HG03521 (cell line): ENCODE measurements at regions not wholly inside any gene's neighbourhood (a gene's known extent, or its start where the extent isn't known, plus 50 kb on each side); places are given as distances from the start of the nearest gene placed in this dataset.
A peak's percentile ranks its signal among the peaks of the same experiment; 100 is the strongest.

ENCODE experiments used
- ATAC-seq: cut with Tn5 transposase; IDR thresholded peaks from one replicate; pipeline ENCODE4 v1.9.1; 2021; ENCODE audit warnings: mild to moderate bottlenecking, moderate library complexity; ENCODE audit not compliant: unreplicated experiment

DNA sequence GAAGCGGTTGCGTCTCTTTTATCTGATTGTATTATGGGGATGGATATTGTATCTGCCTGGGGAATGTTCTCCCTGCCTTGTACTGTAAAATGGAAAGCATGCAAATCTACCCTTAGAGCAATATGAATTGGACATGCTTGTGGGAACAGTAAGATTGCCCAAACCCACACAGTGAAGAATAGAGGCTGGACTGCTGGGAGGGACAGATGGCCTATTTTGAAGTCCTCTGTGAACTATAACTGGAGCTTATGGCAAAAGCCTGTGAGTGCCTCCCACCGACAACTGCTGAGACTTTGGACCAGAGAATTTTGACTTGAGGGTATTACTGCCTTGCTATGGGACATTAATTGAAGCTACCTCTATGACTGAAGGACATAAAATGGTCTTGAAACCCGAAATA lies 168.9 kb downstream of the ERCC6L2 start:
- ATAC-seq, result no peak

GRCh38 chr9:96040591-96041461 lies 165.3 kb downstream of the ERCC6L2 start:
- no peak for ATAC-seq

GRCh38 chr9:96038914-96039313 lies 163.4 kb downstream of the ERCC6L2 start:
- ATAC-seq, result no peak

GRCh38 chr9:96038271-96038670 lies 162.8 kb downstream of the ERCC6L2 start:
- no peak for ATAC-seq

DNA sequence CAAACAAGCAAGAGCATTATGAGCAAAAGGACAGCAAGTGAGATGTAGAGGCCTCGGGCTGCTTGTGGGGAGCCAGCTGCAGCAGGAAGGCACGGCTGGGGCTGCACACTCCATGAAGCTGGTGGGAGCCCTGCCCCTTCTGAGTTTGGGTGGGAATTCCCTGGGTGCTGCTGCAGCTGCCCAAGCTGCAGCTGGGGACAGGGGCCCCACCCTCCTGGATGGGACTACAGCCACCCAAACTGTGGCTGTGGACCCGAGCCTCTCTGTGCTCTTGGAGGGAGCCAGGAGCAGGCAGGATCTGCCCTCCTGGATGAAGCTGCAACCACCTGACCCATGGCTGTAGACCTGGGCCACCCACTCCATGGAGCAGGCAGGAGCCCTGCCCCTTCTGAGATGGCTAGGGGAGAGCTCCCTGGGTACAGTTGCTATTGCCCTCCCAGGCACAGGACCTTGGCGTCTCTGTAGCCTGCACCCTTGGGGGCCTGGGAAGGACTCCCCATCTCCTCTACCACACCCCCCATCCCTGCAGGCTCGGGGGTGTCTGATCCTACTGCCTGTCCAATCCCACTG lies 159.1 kb downstream of the ERCC6L2 start:
- no peak for ATAC-seq

DNA sequence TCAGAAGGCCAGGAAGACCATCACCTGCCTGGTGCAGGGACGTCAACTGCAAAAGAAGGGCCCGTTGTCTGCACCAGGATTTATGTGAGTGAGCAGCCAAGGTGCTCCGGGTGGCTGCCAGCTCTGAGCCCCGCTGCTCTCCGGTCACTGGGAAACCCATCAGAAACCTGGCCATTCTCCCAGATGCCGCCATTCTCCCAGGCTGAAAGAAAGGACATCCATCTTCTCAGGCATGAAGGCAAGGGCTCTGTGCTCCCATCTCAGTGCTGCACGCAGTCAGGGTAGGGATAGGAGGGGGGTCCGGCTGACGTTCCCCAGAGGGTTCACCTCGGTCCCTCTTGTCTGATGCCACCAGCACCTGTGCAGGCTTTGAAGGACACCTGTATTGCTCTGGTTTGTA lies 158.4 kb downstream of the ERCC6L2 start:
- no peak for ATAC-seq

DNA sequence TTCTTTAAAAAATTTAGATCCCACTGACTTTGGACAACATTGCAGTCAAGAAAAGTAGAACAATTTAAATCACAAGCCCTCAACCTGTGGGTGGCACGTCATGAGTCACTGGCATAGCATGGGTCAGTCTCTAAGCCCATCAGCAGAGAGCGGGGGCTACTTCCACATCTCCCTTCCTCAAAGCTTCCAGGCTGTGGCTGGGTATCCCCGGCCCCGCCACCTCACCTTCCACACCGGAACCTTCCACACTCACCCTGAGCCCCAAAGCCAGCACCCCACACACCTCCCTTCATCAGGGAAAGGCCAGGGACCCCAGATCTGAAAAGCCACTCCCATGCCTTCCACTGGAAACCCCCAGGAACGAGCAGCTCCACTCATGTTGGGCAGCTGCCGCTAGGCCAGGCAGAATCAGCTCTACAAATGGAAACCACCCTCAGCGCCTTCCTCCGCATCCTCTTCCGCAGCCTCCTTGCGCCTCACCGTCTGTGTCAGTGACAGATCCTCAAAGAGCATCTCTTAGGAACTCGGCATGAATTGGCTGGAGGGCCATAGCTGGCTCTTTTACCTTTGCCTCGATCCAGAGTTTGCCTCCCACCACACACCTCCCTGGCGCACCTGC lies 156.5 kb downstream of the ERCC6L2 start:
- no peak for ATAC-seq

DNA sequence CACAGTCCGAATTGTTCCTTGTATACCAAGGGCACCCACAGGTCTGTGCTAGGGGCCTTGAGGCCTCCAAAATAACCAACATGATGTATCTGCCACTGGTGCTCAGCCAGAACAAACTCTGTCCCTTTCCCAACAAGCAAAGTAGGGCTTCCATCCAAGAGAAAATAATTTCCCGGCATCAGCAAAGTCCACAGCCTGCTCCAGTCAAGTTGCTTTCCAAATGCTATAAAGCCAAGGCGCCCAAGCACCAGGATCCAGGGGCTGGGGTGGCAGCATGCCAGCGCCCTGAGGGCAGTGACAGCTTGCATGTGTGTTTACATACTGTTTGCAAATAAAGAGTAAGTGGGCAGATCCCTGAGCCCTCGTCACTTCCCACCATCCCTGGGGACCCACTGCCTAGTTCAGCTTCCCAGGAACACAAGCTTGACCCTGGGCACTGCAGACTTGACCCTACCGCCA lies 155.9 kb downstream of the ERCC6L2 start:
- ATAC-seq, result no peak

GRCh38 chr9:96029722-96030530 lies 154.4 kb downstream of the ERCC6L2 start:
- no peak for ATAC-seq

- no peak for ATAC-seq
Observed at GRCh38 chr9:96027251-96028131, 152.0 kb downstream of the ERCC6L2 start.

DNA sequence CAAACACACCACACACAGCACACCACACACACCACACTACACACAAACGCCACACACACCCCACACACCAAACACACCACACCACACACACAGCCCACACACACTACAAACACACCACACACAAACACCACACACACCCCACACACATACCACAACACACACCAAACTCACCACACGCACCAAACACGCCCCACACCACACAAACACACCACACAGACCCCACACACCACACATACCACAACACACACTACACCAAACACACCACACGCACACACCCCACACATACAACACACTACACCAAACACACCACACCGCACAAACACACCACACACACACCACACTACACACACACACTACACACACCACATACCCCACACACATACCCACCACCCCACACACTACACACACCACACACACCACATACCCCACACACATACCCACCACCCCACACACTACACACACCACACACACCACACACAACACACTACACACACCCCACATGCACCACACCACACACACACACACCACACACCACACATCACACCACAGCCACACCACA lies 151.2 kb downstream of the ERCC6L2 start:
- ATAC-seq, result no peak

DNA sequence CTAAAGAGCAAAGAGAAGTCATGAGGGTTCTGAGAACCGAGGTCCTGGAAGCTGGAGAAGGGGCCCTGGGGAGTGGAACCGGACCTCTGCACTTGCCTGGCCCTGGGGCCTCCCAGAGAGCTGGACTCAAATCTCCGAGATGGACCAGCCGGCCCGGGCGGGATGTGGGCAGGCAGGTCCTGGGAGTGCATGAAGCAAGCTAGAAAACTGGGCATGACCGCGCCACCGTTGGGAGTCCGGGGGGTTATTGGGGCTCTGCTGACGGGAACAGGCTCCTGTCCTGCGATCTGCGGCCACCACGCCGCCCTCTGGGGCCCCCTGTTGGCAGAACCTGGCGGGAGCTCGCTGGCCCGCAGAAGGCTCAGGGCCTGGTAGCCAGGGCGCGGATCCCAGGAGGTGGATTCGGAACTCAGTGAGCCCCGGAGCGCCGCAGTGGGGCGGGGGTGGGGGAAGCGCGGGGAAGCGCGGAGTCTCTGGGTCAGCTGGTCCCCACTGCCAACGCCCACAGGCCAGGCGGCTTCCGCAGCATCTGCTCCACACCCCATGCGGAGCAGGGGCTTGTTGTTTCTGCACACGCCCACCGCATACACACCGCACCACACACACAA lies 150.6 kb downstream of the ERCC6L2 start:
- no peak for ATAC-seq

DNA sequence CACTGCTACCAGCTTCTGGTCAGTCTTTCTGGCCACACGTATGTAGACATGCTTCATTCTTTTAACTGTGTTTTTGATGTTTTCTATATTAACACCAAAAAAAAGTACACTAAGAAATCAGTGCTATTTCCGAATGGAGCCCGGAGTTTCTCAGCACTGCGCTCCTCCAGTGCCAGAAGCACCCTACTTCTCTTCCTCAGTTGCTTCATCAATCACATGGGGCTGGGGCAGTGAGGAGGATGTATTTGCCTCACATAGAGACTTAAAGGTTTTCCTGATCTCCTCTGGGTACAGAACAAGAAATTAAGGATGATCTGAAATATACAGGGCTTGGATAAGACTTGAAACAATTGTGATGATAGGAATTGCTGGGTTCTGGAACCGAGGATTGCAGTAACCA lies 148.0 kb downstream of the ERCC6L2 start:
- no peak for ATAC-seq

DNA sequence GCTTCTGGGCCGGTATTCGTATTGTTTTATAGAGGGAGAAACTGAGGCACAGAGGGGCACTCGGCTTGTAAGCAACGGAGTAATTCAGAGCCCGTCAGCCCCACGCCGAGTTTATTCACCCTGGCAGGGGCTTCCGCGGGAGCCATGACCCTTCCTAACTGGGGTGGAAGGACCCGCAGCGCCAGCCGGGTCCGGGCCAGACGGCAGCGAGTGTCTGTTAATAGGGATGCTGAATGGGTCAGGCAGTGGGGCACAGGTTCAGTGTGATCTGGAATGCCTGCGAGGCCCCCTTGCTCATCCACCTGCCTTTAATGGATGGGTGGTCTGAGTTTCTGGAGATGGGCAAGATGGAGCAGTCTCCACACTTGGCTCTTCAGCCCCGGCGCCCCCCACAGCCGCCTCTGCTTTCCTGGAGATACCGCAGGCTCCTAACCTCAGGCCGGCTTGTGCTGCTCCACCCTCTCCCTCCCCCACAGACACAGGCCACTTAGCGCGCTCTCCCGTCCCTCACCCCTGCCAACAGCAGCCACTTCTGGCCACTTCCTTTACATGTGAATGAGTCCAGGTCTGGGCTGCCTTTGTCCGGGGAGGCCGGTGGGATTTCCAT lies 147.1 kb downstream of the ERCC6L2 start:
- no peak for ATAC-seq

GRCh38 chr9:96021551-96022444 lies 146.3 kb downstream of the ERCC6L2 start:
- ATAC-seq, result peak; percentile 27

DNA sequence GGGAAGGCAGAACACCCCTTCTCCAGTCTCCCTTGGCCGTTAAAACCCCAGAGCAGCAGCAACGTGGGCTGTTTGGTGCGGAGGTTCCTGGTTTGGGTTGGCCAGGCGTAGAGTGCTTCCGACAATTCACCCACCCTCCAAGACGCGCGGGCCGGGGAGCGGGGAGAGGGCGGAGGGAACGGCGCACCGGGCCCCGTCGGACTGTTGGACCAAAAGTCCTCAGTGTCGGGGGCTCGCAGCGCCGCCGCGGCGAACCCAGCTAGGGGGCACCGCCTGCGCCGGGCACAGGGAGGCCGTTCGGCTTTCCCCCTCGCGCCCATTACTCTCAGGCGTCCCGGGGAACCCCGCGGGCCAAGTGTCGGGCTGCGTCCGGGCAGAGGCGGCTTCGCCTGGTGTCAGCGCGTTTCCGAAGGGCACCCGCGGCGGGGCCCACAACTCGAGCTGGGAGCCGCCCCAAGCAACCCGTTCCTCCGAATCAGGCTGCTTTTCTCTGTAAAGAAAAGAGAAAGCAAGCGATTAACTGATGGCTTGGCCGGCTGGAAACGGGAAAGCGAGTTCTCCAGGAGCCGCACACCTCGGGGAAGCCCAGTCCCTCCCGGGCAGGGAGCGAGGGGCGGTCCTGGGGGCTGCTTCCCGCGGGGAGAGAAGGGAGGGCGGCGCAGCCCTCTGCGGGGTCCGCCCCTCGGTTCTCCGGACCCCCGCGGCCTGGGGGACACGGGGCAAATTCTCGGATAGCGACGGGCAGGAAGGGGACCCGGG lies 145.5 kb downstream of the ERCC6L2 start:
- ATAC-seq, result peak; percentile 43

DNA sequence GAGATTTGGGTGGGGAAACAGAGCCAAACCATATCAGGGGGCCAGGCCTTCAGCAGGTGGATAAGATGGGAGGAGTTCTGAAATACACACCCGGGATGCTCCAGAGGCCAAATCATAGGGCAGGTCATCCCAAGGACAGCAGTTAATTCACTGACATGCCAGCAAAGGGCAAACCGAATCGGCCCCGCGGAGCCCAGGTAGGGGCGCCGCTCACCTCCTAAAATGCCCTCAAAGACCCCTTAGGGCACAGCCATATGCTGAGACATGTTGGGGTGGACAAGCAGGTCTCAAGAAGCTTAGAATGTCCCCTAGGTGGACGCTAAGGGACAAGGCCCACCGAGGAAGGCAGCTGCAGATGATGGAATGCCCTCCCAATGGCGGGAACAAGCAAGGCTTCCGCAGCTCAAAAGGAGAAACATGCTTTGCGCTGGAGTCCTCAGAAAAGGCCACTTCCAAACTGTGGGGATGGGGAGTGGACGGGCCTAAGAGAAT lies 144.9 kb downstream of the ERCC6L2 start:
- ATAC-seq, result no peak
